RWPE1 (cell line): ENCODE measurements at regions not wholly inside any gene's neighbourhood (a gene's known extent, or its start where the extent isn't known, plus 50 kb on each side); places are given as distances from the start of the nearest gene placed in this dataset.

Experiments
- CTCF ChIA-PET: fragments of 350-600 bp; sonication (Branson Sonifier 250); formaldehyde crosslinking; extraction: SDS; loops from one replicate; lab custom pipeline; 2021; lab: Yijun Ruan, JAX
- POLR2A ChIA-PET: fragments of 400-600 bp; formaldehyde crosslinking; extraction: SDS; loops from one replicate; lab custom pipeline; 2020; ENCODE audit warnings: antibody characterized with exemption; ENCODE audit not compliant: low non-redundant PET; lab: Yijun Ruan, JAX
- DNase-seq: peaks from one replicate; pipeline ENCODE4 v3.0.0; 2012; ENCODE audit warnings: low spot score
- H3K27ac ChIP-seq: fragments of 450-650 bp; 2 replicates; pipeline ENCODE4 v1.5.1; 2017
- TF ChIP-seq, protein P1 (sequence below): fragments of 450-650 bp; conservative IDR thresholded peaks from 2 replicates; pipeline ENCODE4 v1.5.1; 2017; ENCODE audit warnings: low read depth, mild to moderate bottlenecking

DNA sequence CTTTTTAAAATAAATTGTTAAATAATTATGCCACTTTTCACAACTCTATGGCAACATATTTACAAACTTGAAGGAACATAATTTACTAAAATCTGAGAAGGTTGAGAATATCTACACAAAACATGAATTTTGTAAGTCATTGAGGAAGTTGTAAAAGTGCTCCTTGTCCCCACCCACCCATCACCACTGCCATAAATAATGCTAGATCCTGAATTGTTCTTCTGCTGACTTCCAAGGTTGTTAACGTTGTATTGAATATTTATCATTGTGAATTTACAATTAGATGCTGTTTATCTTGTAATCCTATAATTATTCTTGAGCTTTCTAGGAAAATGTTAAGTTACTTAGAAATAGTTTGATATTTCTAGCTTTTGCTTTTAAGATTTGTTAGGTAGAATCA, 908.0 kb upstream of the COX7C start:
- TF ChIP-seq, protein P1, sequence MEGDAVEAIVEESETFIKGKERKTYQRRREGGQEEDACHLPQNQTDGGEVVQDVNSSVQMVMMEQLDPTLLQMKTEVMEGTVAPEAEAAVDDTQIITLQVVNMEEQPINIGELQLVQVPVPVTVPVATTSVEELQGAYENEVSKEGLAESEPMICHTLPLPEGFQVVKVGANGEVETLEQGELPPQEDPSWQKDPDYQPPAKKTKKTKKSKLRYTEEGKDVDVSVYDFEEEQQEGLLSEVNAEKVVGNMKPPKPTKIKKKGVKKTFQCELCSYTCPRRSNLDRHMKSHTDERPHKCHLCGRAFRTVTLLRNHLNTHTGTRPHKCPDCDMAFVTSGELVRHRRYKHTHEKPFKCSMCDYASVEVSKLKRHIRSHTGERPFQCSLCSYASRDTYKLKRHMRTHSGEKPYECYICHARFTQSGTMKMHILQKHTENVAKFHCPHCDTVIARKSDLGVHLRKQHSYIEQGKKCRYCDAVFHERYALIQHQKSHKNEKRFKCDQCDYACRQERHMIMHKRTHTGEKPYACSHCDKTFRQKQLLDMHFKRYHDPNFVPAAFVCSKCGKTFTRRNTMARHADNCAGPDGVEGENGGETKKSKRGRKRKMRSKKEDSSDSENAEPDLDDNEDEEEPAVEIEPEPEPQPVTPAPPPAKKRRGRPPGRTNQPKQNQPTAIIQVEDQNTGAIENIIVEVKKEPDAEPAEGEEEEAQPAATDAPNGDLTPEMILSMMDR, result no peak
- DNase-seq, result no peak
- CTCF ChIA-PET, result no interaction called here
- POLR2A ChIA-PET, result no interaction called here
- no peak overlapping the region for H3K27ac ChIP-seq

DNA sequence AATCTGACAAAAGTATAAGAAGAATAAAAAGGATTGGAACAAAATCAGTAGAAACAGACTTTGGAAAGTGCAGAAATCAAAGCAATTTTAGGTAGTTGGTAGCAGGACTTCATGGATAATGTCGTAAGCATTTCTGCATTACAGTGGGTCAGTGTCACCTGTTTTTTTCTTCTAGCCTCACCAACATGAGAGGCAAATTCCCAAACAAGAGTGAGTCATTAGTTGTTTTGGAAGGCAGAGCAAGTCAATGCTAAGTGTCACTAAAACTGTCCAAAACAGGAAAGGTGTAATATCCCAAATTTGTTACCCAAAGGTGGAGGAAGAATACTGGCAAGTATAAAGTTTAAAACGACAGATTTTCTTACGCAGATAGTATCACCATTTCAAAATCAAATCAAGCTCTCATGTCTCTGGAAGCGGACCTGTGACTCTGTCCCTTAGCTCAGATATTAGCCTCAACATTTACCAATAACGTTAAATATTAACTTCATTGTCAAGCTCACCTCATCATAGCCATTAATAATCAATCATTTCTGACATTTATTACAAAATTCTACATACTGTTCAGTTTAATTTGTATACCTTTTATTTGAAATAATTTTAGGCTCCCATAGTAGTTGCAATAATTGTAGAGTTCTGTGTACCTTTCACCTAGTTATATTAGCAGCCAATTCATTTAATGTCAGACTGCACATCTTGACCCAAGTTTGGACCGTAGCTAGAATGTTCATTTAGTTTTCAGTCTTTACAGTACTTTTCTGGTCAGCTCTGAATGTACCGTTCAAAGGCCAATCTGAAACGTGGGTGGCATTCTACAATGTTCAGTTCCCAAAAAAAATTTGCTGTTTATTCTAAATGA, 901.2 kb upstream of the COX7C start:
- ChIA-PET POLR2A (no interaction called here), CTCF (no interaction called here)
- no peak for DNase-seq
- TF ChIP-seq, protein P1, result no peak
- no peak overlapping the region for H3K27ac ChIP-seq

DNA sequence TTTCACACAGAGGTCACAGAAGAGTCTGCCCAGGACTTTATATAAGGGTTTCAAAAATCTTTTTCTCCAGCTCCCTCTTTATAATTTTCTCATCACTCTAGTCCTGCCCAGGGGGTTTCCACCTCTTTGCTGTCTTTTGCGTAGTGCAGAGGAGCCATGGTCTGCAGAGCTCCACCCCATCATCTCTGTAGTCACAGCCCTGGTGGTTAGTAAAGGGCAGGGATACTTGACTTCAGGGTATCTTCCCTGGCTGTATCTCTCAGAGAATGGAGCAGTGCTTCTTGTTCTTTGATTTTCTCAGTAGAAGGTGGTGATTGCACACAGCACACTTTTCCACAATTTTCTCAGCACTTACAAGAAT, 900.6 kb upstream of the COX7C start:
- ChIA-PET CTCF (no interaction called here), POLR2A (no interaction called here)
- no peak for DNase-seq
- TF ChIP-seq, protein P1, result no peak
- no peak overlapping the region for H3K27ac ChIP-seq

DNA sequence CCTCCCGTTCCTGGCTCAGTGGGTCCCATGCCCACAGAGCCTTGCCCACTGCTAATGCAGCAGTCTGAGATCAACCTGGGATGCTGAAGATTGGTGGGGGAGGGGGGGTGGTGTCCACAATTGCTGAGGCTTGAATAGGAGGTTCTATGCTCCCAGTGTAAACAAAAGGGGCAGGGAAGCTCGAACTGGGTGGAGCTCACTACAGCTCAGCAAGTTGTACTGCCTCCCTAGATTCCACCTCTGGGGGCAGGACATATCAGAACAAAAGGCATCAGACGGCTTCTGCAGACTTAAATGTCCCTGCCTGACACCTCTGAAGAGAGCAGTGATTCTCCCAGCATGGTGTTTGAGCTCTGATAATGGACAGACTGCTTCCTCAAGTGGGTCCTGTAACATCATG, 885.6 kb upstream of the COX7C start:
- ChIA-PET CTCF (interaction anchor here (0.6 kb wide), 1 partner anchor 19 kb away, joined by 3 read pairs; no protein-coding TSS in a partner anchor), POLR2A (no interaction called here)
- TF ChIP-seq, protein P1, result no peak
- no peak for DNase-seq
- no peak overlapping the region for H3K27ac ChIP-seq

DNA sequence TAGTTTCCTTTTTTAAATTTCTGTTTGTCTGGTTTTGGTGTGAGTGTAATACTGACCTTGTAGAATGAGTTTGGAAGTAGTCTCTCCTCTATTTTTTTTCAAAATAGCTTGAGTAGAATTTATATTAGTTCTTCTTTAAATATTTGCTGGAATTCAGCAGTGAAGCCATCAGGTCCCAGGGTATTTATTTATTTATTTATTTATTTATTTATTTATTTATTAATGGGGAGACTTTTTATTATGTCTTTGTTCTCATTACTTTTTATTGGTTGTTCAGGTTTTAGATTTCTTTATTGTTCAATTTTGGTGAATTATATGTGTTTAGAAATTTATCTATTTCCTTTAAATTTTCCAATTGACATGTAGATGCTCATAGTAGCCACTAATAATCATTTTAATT, 875.8 kb upstream of the COX7C start:
- CTCF ChIA-PET, result no interaction called here

DNA sequence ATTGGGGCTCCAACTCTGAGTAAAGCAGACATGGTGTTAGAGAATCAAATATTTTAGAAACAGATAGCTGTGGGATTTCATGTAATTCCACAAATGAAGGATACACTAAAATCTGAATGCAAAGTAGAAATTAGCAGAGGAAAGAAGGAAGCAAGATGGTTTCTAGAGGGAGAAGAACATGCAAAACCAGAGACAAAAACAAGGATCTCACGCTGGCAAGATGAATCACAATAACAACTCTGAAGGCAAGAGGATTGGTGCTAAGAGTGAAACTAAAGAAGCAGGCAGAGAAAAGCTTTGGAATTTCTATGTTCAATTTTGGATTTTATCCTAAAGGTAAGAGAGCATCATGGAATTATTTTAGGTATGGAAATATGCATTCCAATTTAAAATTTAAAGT, 857.2 kb upstream of the COX7C start:
- POLR2A ChIA-PET, result no interaction called here
- CTCF ChIA-PET, result interaction anchor here (0.5 to 1.1 kb wide), 2 partner anchors 55 to 715 kb away, joined by 3 to 5 read pairs; no protein-coding TSS in a partner anchor
- no peak overlapping the region for H3K27ac ChIP-seq
- DNase-seq, result no peak
- TF ChIP-seq, protein P1, result no peak

More for the DNA sequence above, 875.8 kb upstream of the COX7C start:
- DNase-seq, result no peak
- H3K27ac ChIP-seq, result no peak overlapping the region
- POLR2A ChIA-PET, result no interaction called here
- TF ChIP-seq, protein P1, result no peak
